Neural cell (in vitro differentiated cells): ENCODE measurements at regions not wholly inside any gene's neighbourhood (a gene's known extent, or its start where the extent isn't known, plus 50 kb on each side); places are given as distances from the start of the nearest gene placed in this dataset.

ENCODE experiments used
- H2AFZ ChIP-seq: fragments of 200-600, 300-800 bp; sonication (generic), shearing (Covaris generic); 2 replicates; pipeline ENCODE4 v1.6.0; 2014; ENCODE audit warnings: low read depth, mild to moderate bottlenecking, antibody characterized with exemption, low read length, moderate library complexity
- H3F3A ChIP-seq: fragments of 200-600 bp; shearing (Covaris generic); 2 replicates; pipeline ENCODE4 v1.6.1; 2016; ENCODE audit warnings: mild to moderate bottlenecking, moderate library complexity, mixed read lengths, antibody characterized with exemption, low read length; ENCODE audit not compliant: insufficient read depth, poor library complexity, severe bottlenecking
- H3K27ac ChIP-seq: fragments of 200-600, 300-800 bp; sonication (generic), shearing (Covaris generic); 2 replicates; pipeline ENCODE4 v1.5.1; 2014; ENCODE audit warnings: mild to moderate bottlenecking, low read length, moderate library complexity
- H3K27me3 ChIP-seq: fragments of 300-800, 200-600 bp; sonication (generic), shearing (Covaris generic); 2 replicates; pipeline ENCODE4 v1.6.0; 2014; ENCODE audit warnings: mild to moderate bottlenecking, low read depth, low read length, moderate library complexity; ENCODE audit not compliant: insufficient read depth
- H3K36me3 ChIP-seq: fragments of 300-800, 200-600 bp; sonication (generic), shearing (Covaris generic); 2 replicates; pipeline ENCODE4 v1.5.1; 2014; ENCODE audit warnings: mild to moderate bottlenecking, antibody characterized with exemption, low read length, moderate library complexity; ENCODE audit not compliant: insufficient read depth
- H3K4me2 ChIP-seq: fragments of 300-800, 200-600 bp; sonication (generic), shearing (Covaris generic); 2 replicates; pipeline ENCODE4 v1.6.0; 2014; ENCODE audit warnings: mild to moderate bottlenecking, low read length
- H3K4me3 ChIP-seq: fragments of 300-800, 200-600 bp; sonication (generic), shearing (Covaris generic); 2 replicates; pipeline ENCODE4 v1.5.1; 2014; ENCODE audit warnings: mild to moderate bottlenecking, low read length, moderate library complexity
- H3K79me2 ChIP-seq: fragments of 200-600 bp; shearing (Covaris generic); replicated peaks from 2 replicates; pipeline ENCODE4 v1.6.0; 2014; ENCODE audit warnings: mild to moderate bottlenecking, low read length, moderate library complexity; ENCODE audit not compliant: insufficient read depth
- H3K9ac ChIP-seq: fragments of 300-800, 200-600 bp; sonication (generic), shearing (Covaris generic); 2 replicates; pipeline ENCODE4 v1.6.1; 2016; ENCODE audit warnings: mild to moderate bottlenecking, low read length, mixed read lengths
- H3K9me2 ChIP-seq: fragments of 200-600 bp; shearing (Covaris generic); 2 replicates; pipeline ENCODE4 v1.6.1; 2016; ENCODE audit warnings: mild to moderate bottlenecking, low read length, mixed read lengths; ENCODE audit not compliant: insufficient read depth
- H3K9me3 ChIP-seq: fragments of 200-600, 300-800 bp; sonication (generic), shearing (Covaris generic); 2 replicates; pipeline ENCODE4 v1.6.1; 2016; ENCODE audit warnings: mild to moderate bottlenecking, mixed run types, low read length, moderate library complexity, mixed read lengths
- H4K20me1 ChIP-seq: fragments of 200-600 bp; shearing (Covaris generic); 2 replicates; pipeline ENCODE4 v1.6.1; 2016; ENCODE audit warnings: mild to moderate bottlenecking, mixed run types; ENCODE audit not compliant: insufficient read depth
- CTCF ChIP-seq: fragments of 450-650 bp; IDR thresholded peaks from 2 replicates; pipeline ENCODE4 v1.5.1; 2014; ENCODE audit warnings: antibody characterized with exemption, mild to moderate bottlenecking, moderate library complexity; ENCODE audit not compliant: poor library complexity, severe bottlenecking
- EP300 ChIP-seq: fragments of 450-650 bp; conservative IDR thresholded peaks from 2 replicates; pipeline ENCODE4 v1.6.1; 2014; ENCODE audit warnings: antibody characterized with exemption, mild to moderate bottlenecking, moderate library complexity; ENCODE audit not compliant: poor library complexity, severe bottlenecking
- EZH2 ChIP-seq: fragments of 200-600, 300-800 bp; shearing (Covaris generic), sonication (generic); IDR thresholded peaks from 2 replicates; pipeline ENCODE4 v1.6.1; 2014; ENCODE audit warnings: antibody characterized with exemption, low read length, borderline replicate concordance, mild to moderate bottlenecking; ENCODE audit not compliant: insufficient read depth, poor library complexity, severe bottlenecking
- MXI1 ChIP-seq: fragments of 450-650 bp; conservative IDR thresholded peaks from 2 replicates; pipeline ENCODE4 v1.6.1; 2014; ENCODE audit warnings: antibody characterized with exemption, mild to moderate bottlenecking; ENCODE audit not compliant: poor library complexity, severe bottlenecking
- POLR2AphosphoS5 ChIP-seq: IDR thresholded peaks from 2 replicates; pipeline ENCODE4 v1.6.1; 2012
- RAD21 ChIP-seq: fragments of 450-650 bp; conservative IDR thresholded peaks from 2 replicates; pipeline ENCODE4 v1.6.1; 2014; ENCODE audit warnings: antibody characterized with exemption, mild to moderate bottlenecking, moderate library complexity
- REST ChIP-seq: IDR thresholded peaks from 2 replicates; pipeline ENCODE4 v1.6.1; 2012; ENCODE audit warnings: borderline replicate concordance
- SMC3 ChIP-seq: fragments of 450-650 bp; conservative IDR thresholded peaks from 2 replicates; pipeline ENCODE4 v1.6.1; 2014; ENCODE audit warnings: antibody characterized with exemption, mild to moderate bottlenecking, moderate library complexity; ENCODE audit not compliant: poor library complexity
- TAF1 ChIP-seq: IDR thresholded peaks from 2 replicates; pipeline ENCODE4 v1.6.1; 2012; ENCODE audit warnings: low read depth

- H3K9ac ChIP-seq: no peak overlapping the region
- no peaks in the 10 kb centered on the region for H3K36me3 ChIP-seq
- TF ChIP-seq REST (no peak), TAF1 (no peak), RAD21 (no peak), POLR2AphosphoS5 (no peak), EP300 (no peak), SMC3 (no peak), EZH2 (no peak), MXI1 (no peak), CTCF (no peak)
- no peaks in the 10 kb centered on the region for H3F3A ChIP-seq
- no peaks in the 10 kb centered on the region for H4K20me1 ChIP-seq
- no peaks in the 10 kb centered on the region for H3K9me2 ChIP-seq
- H2AFZ ChIP-seq: no peak overlapping the region
- no peaks in the 10 kb centered on the region for H3K27me3 ChIP-seq
- no peaks in the 10 kb centered on the region for H3K79me2 ChIP-seq
- H3K9me3 ChIP-seq: no peaks in the 10 kb centered on the region
- no peak overlapping the region for H3K4me2 ChIP-seq
- H3K4me3 ChIP-seq: no peak overlapping the region
- H3K27ac ChIP-seq: no peak overlapping the region
Observed at GRCh38 chr15:37806808-37807207, 127.6 kb upstream of the TMCO5A start.

GRCh38 chr15:37810381-37810780 lies 124.1 kb upstream of the TMCO5A start:
- peaks cover 5% of the 10 kb centered on the region for H3F3A ChIP-seq
- no peak overlapping the region for H3K27ac ChIP-seq
- H3K9ac ChIP-seq: no peak overlapping the region
- no peak overlapping the region for H2AFZ ChIP-seq
- H3K9me2 ChIP-seq: no peaks in the 10 kb centered on the region
- H3K9me3 ChIP-seq: no peaks in the 10 kb centered on the region
- no peaks in the 10 kb centered on the region for H3K79me2 ChIP-seq
- no peaks in the 10 kb centered on the region for H3K36me3 ChIP-seq
- TF ChIP-seq SMC3 (no peak), MXI1 (no peak), EZH2 (no peak), CTCF (no peak), TAF1 (no peak), RAD21 (no peak), EP300 (no peak), POLR2AphosphoS5 (no peak), REST (no peak)
- no peaks in the 10 kb centered on the region for H3K27me3 ChIP-seq
- H4K20me1 ChIP-seq: no peaks in the 10 kb centered on the region
- no peak overlapping the region for H3K4me3 ChIP-seq
- no peak overlapping the region for H3K4me2 ChIP-seq
